ENCODE measurements at regions not wholly inside any gene's neighbourhood (a gene's known extent, or its start where the extent isn't known, plus 50 kb on each side); places are given as distances from the start of the nearest gene placed in this dataset.
"Not testable (repeated sequence)": the region's sequence is repeated elsewhere in the genome, so short reads cannot be mapped to it uniquely, and the experiment has no call there.

GRCh38 chr10:84632866-84633265 is 304.5 kb downstream of the CCSER2 start:
- no peak for DNase-seq (ENCODE audit: low read depth)

- no peak for DNase-seq (ENCODE audit: low read depth)
Measured at GRCh38 chr10:84634636-84635035, 306.2 kb downstream of the CCSER2 start.

GRCh38 chr10:84650628-84651027 is 322.2 kb downstream of the CCSER2 start:
- not testable (repeated sequence) for DNase-seq (ENCODE audit: low read depth)

- DNase-seq (ENCODE audit: low read depth) = no peak
Measured at GRCh38 chr10:84654671-84655070, 326.3 kb downstream of the CCSER2 start.

DNA sequence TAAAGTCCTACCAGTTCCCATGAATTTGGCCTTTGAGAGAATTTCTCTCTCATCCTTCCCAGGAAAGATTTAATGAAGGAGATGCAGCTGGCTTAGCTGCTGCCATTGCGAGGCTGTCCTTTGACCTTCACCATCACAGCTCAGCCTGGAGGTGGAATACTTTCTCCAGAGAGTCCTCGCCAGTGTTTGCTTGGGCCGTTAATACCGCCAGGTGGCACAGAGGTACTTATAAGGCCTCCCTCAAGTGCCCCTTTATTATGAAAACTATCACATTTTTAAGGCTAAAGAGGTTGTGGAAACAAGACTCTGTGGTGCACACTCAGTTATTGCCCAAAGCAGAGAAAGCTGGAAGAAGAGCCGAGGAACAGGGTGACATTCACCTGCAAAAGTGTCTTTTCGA is 330.6 kb downstream of the CCSER2 start:
- DNase-seq (ENCODE audit: low read depth) = no peak

DNA sequence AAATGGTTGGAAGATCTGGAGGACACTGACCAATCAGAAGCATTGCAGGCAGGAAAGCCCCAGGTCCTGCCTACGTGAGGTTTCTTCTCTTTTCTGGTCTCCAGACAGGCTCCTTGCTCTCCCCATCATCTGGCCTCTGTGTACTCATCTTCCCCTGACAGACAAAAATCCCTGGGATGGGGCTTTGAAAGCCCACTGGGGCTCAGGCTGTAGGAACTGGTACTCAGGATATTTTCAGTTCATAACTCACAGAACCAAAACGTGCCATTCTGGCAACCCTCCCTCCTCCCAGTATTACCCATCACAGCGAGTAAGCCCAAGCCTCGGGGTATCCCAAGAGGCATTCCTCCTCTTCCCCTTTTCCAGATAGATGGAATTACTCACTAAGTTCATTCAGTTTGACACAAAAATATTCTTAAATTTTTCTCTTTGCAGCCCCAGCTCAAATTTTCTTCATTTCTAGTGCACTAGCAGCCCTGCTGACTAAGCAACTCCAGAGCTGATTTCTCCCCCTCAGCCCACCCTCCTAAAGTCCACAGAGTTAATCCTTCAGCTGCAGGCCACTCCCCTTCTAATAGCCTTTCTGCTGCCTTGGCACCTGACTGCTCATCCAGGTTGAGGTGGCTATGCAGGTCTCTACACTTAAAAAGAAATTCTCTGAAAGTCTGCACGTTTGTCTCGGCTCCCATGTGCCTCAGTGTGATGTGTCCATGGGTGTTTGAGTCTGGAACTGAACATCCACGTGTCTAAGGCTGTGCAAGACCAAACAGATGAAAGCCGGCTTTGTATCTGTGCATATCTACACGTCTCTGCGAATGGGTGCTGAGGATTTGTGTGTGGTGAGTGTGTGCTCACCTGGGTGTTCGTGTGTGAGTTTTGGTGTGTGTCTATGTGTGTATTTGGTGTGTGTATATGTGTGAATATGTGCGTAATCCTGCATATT is 331.4 kb downstream of the CCSER2 start:
- no peak for DNase-seq (ENCODE audit: low read depth)

DNA sequence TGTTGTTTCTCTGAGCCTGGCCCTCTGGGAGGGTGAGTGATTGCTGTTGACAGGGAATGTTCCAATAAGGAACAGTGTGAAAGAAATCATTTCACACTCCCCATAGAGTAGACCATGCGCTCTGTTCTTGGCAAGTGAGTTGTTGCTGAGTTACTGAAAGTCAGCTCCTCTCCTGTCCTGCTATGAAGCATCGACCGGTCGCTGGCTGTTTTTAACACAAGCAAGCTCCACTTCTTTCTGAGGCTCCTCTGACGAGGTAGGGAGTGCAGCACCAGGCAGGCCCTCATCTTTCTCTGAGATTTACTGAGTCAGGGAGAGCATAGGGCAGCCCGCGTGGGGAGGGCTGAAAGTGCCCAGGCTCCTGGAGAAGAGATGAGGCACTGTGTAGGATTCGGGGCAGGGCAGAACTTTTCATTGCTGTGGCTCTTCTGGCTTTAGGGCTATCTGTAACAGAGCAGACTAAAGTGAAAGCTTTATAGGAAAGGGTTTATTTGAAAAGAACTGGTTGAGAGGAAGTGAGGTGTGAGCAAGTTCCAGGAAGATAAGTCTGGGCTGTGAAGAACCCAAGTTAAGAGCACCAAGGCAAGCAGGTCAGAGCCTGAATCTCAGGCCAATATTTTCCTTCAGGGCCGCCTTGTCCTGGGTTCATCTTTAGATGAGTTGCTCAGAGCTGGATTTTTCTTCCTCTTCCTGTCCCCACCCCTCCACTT is 332.2 kb downstream of the CCSER2 start:
- DNase-seq (ENCODE audit: low read depth) = no peak

- DNase-seq (ENCODE audit: low read depth) = no peak
Measured at GRCh38 chr10:84665211-84665610, 336.8 kb downstream of the CCSER2 start.

GRCh38 chr10:84665883-84666463 is 337.6 kb downstream of the CCSER2 start:
- DNase-seq (ENCODE audit: low read depth) = no peak

- no peak for DNase-seq (ENCODE audit: low read depth)
Measured at GRCh38 chr10:84668186-84668763, 339.9 kb downstream of the CCSER2 start.

DNA sequence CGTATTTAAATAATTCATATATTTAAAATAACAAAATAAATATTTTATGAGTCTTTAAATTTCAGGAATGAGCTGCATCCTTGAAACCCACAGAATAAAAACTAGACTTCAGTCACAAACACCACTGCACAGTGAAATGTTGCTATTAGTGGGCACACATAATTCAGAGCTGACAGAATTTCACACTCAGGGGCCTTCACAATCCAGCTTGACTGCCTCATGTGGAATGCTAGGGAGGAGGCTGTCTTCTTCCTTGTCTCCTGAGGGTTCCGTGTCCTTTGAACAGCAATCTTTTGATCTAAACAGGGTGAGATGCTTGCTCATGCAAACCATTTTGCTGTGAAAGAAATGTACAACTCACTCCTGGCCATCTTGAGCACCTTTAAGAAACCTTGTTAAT is 346.7 kb downstream of the CCSER2 start:
- no peak for DNase-seq (ENCODE audit: low read depth)

- DNase-seq (ENCODE audit: low read depth) = no peak
Measured at GRCh38 chr10:84676536-84676935, 348.1 kb downstream of the CCSER2 start.

GRCh38 chr10:84681781-84682180 is 353.4 kb downstream of the CCSER2 start:
- no peak for DNase-seq (ENCODE audit: low read depth)

GRCh38 chr10:84683550-84683949 is 355.2 kb downstream of the CCSER2 start:
- no peak for DNase-seq (ENCODE audit: low read depth)

GRCh38 chr10:84683980-84684740 is 355.8 kb downstream of the CCSER2 start:
- DNase-seq (ENCODE audit: low read depth) = no peak

DNA sequence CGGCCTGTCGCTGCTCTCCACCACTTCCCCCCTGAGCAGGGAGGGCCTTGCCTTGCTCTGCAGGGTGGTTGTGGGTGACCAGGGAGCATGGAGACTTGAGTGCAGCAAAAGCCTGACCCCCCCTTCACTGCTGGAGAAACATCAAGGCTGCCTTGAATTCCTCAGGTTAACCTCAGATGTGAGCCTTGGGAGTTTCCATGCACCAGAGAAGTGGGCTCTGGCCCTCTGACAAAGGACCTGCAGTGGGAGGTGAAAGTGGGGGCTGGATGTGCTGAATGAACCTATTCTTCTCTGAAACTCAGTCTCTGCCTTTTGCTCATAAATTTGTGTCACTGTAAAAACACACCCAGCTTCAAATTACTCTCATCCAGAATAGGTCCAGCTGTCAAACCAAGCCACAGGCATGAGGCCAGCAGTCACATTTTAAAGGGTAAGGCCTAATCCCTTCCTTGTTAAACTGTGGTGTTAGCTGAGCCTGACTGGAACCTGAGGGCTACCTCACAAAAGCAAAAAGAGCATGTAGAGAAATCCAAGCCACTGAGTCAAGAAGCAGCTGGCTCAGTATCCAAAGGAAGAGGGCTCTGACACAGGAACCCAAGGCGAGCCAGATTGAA is 356.8 kb downstream of the CCSER2 start:
- no peak for DNase-seq (ENCODE audit: low read depth)

DNA sequence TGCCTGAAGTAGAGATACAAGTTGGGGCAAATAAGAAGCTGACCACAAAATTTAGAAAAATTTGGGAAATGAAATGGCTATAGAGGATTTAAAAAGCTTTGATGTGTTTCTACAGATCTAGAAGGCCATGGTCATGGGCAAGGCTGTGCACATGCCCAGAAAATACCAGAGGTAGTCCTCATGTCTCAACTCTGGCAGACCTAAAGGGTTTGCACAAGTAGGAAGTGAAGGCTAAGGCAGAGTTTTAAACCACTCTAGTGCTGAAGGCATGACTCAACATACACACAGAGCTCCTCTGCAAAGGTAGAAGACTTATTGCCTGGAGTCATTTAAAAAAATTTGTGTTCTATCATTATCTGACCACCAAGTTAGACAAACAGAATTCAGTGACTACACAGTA is 364.6 kb downstream of the CCSER2 start:
- no peak for DNase-seq (ENCODE audit: low read depth)

DNA sequence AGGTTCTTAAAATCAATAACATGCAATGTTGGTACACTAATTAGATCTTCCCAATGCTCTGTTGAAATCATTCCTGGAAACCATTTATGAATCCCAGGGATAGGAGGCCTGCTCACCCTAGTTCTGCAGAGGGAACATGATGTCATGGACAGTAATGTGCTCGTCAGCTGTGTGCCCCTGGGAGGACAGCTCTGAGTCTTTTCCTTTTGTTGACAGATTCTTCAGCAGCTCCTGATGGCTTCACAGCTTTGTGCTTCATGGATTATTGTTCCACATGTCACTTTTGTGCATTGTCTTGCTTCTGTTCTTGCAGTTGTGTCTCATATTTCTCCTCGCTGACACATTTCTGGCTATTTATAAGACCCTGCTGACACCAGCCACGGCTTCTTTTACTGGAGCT is 367.5 kb downstream of the CCSER2 start:
- no peak for DNase-seq (ENCODE audit: low read depth)

DNA sequence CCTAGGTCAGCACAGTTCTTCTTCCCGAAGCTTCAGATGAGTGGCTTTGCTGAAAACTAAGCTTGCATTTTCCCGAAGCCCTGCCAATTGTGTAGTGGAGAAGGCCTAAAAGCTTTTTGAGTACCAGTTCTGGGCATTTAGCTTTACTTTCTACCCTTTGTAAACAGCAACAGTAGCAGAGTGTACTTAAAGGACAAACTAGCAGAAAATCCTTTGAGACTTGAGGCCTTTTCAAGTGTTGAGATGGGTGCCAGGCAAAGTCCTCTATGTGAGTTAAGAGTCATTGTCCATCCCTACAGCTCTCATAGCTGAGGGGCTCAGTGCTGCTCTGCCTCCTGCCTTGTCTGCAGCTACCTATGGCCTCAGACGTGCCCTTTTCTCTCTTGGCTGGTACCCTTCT is 368.2 kb downstream of the CCSER2 start:
- DNase-seq (ENCODE audit: low read depth) = no peak

- no peak for DNase-seq (ENCODE audit: low read depth)
Measured at GRCh38 chr10:84698989-84699388, 370.6 kb downstream of the CCSER2 start.

GRCh38 chr10:84700668-84701369 is 372.4 kb downstream of the CCSER2 start:
- no peak for DNase-seq (ENCODE audit: low read depth)

Measured in iris pigment epithelial cell (primary cell).